Stomach smooth muscle (tissue), 2 donors: ENCODE measurements at regions not wholly inside any gene's neighbourhood (a gene's known extent, or its start where the extent isn't known, plus 50 kb on each side); places are given as distances from the start of the nearest gene placed in this dataset.

Experiments
- H3K27ac ChIP-seq: one replicate; pipeline ENCODE4 v1.7.0; 2013; ENCODE audit warnings: mild to moderate bottlenecking, low read length, inconsistent platforms
- H3K27me3 ChIP-seq, 2 donors: one replicate each; pipeline ENCODE4 v1.7.0; 2013; ENCODE audit warnings: low read length in 2 of 2; ENCODE audit not compliant: insufficient read depth in 2 of 2, control insufficient read depth in 1 of 2
- H3K36me3 ChIP-seq, 2 donors: one replicate each; pipeline ENCODE4 v1.7.0; 2013; ENCODE audit warnings: low read length in 2 of 2; ENCODE audit not compliant: control insufficient read depth in 2 of 2, insufficient read depth in 2 of 2
- H3K4me1 ChIP-seq: one replicate; pipeline ENCODE4 v1.7.0; 2013; ENCODE audit warnings: low read length; ENCODE audit not compliant: control insufficient read depth, insufficient read depth
- H3K4me3 ChIP-seq, 2 donors: one replicate each; pipeline ENCODE4 v1.7.0; 2013; ENCODE audit warnings: low read length in 2 of 2
- H3K9ac ChIP-seq, 2 donors: one replicate each; pipeline ENCODE4 v1.7.0; 2013; ENCODE audit warnings: low read length in 2 of 2, mild to moderate bottlenecking in 1 of 2
- H3K9me3 ChIP-seq, 2 donors: one replicate each; pipeline ENCODE4 v1.7.0; 2013; ENCODE audit warnings: low read length in 2 of 2; ENCODE audit not compliant: control insufficient read depth in 2 of 2
- donor health status: healthy.
- donor health status: Pancreatic carcinoma.

DNA sequence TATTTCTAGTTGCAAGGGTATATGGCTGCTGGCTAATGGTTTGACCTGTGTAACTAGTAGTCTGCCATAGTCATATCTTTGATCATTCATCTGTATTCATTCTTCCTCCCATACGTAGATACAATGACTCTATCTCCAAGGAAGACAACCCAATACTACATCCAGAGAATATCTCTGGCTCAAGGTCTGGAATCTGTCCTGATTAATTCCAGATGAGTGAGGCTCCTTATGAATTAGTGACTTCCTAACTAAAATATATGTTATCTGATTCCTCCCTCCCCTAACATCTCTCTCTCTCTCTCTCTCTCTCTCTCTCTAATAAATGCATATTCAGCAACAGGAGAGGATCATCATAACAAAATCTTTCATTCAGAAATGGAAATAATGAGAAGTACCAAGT is 641.5 kb downstream of the FAT4 start:
- H3K36me3 ChIP-seq = no peaks in the 10 kb centered on the region
- no peaks in the 10 kb centered on the region for H3K27me3 ChIP-seq
- no peak overlapping the region for H3K27ac ChIP-seq
- no peak overlapping the region for H3K4me3 ChIP-seq
- no peak overlapping the region for H3K9ac ChIP-seq
- H3K4me1 ChIP-seq = no peaks in the 10 kb centered on the region
- no peaks in the 10 kb centered on the region for H3K9me3 ChIP-seq

DNA sequence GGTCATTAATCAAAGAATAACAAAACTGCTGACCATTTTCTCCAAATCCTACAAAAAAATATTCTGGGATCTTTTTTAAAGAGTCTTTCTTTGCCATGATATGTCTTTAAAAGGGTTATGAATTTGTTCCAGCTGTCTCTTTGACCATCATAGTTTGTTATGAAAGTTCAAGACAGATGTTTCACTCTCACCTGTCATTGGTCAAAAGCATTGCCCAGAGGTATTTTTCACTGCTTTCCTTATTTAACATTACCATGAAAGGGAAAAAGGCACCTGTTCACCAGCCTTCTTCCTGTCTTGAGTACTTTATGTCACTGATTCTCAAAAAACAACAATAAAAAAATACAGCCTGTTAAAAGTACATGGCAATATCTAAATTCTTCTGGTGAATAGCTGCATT is 643.8 kb downstream of the FAT4 start:
- no peaks in the 10 kb centered on the region for H3K4me1 ChIP-seq
- no peak overlapping the region for H3K9ac ChIP-seq
- H3K9me3 ChIP-seq = no peaks in the 10 kb centered on the region
- no peaks in the 10 kb centered on the region for H3K36me3 ChIP-seq
- no peak overlapping the region for H3K4me3 ChIP-seq
- H3K27ac ChIP-seq = no peak overlapping the region
- H3K27me3 ChIP-seq = no peaks in the 10 kb centered on the region

- Histone ChIP-seq H3K27me3 (no peaks in the 10 kb centered on the region), H3K9me3 (no peaks in the 10 kb centered on the region), H3K4me3 (no peak overlapping the region), H3K27ac (no peak overlapping the region), H3K4me1 (no peaks in the 10 kb centered on the region), H3K9ac (no peak overlapping the region), H3K36me3 (no peaks in the 10 kb centered on the region)
Measured at GRCh38 chr4:125961626-125962025, 646.9 kb downstream of the FAT4 start.

GRCh38 chr4:125975861-125976397 is 661.2 kb downstream of the FAT4 start:
- H3K27me3 ChIP-seq = no peaks in the 10 kb centered on the region
- H3K4me1 ChIP-seq = no peaks in the 10 kb centered on the region
- no peak overlapping the region for H3K4me3 ChIP-seq
- no peak overlapping the region for H3K9ac ChIP-seq
- H3K36me3 ChIP-seq = no peaks in the 10 kb centered on the region
- H3K9me3 ChIP-seq = no peaks in the 10 kb centered on the region
- H3K27ac ChIP-seq = no peak overlapping the region

GRCh38 chr4:125979950-125980349 is 665.2 kb downstream of the FAT4 start:
- Histone ChIP-seq H3K36me3 (no peaks in the 10 kb centered on the region), H3K9me3 (no peaks in the 10 kb centered on the region), H3K27me3 (no peaks in the 10 kb centered on the region), H3K4me1 (no peaks in the 10 kb centered on the region), H3K4me3 (no peak overlapping the region), H3K27ac (no peak overlapping the region), H3K9ac (no peak overlapping the region)

- Histone ChIP-seq H3K27me3 (no peaks in the 10 kb centered on the region), H3K36me3 (no peaks in the 10 kb centered on the region), H3K9ac (no peak overlapping the region)
Measured at GRCh38 chr4:125983168-125983567, 668.4 kb downstream of the FAT4 start.

DNA sequence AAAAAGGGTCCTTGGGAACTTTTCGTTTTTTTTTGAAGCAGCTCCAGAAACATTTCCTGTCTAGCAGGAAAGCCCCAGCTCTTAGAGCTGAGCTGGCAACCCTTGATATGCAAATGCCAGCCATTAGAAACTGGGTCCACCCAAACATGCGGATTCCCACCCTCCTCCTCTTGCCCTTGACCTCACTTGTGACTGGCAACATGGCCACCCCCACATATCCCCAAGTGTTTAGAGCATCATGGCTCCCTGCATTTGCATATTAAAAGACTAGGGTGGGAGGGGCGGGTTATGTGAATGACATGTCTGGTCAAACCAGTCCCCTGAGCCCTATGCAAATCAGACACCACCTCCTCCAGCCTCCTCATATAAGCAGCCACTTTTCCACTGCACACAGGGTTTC is 671.1 kb downstream of the FAT4 start:
- no peak overlapping the region for H3K9ac ChIP-seq
- H3K27ac ChIP-seq = no peak overlapping the region
- H3K4me3 ChIP-seq = no peak overlapping the region
- H3K36me3 ChIP-seq = no peaks in the 10 kb centered on the region
- H3K27me3 ChIP-seq = no peaks in the 10 kb centered on the region
- no peaks in the 10 kb centered on the region for H3K4me1 ChIP-seq
- H3K9me3 ChIP-seq = no peaks in the 10 kb centered on the region

More at GRCh38 chr4:125983168-125983567, 668.4 kb downstream of the FAT4 start:
- no peak overlapping the region for H3K27ac ChIP-seq
- no peaks in the 10 kb centered on the region for H3K9me3 ChIP-seq
- no peak overlapping the region for H3K4me3 ChIP-seq
- no peaks in the 10 kb centered on the region for H3K4me1 ChIP-seq

DNA sequence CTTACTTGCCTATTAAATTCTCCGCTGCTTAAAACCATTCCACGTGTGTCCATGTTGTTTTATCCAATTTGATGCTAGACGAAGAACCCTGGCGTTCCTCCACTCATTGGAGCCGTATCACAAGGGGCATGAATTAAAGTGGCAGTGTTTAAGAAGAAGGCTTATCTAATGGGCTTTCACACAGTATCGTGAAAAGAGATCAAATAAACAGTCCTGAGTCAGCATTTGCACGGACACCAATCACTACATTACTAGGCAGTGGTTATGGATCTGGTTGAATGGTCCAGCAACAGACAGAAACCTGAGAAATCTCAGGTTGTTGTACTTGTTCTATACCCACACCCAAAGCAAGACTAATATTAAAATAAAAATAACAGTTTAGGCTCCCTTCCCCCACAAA is 671.6 kb downstream of the FAT4 start:
- Histone ChIP-seq H3K9ac (no peak overlapping the region), H3K27me3 (no peaks in the 10 kb centered on the region), H3K4me3 (no peak overlapping the region), H3K4me1 (no peaks in the 10 kb centered on the region), H3K27ac (no peak overlapping the region), H3K9me3 (no peaks in the 10 kb centered on the region), H3K36me3 (no peaks in the 10 kb centered on the region)

- Histone ChIP-seq H3K4me1 (no peaks in the 10 kb centered on the region), H3K9ac (no peak overlapping the region), H3K27ac (no peak overlapping the region), H3K36me3 (no peaks in the 10 kb centered on the region), H3K9me3 (no peaks in the 10 kb centered on the region), H3K27me3 (no peaks in the 10 kb centered on the region), H3K4me3 (no peak overlapping the region)
Measured at GRCh38 chr4:125988464-125988863, 673.7 kb downstream of the FAT4 start.

DNA sequence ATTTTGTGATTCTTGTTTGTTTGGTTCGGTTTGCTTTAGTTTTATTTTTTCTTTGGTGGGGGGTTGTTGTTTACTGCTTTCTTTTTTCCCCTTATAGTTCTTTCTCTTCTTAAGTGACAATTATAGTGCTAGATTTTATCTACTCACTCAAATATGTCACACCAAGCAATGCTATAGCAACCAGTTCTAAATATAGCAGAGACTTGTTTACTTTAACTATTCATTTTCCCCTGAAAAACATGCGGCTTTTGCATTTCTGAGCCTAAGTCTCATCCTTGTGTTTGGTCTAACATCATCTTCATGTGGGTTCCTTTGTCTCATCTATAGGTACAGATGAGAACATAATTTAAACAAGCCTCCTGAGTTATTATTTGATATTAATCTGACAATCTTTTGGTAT is 676.6 kb downstream of the FAT4 start:
- no peak overlapping the region for H3K9ac ChIP-seq
- no peak overlapping the region for H3K27ac ChIP-seq
- H3K4me1 ChIP-seq = peaks cover 3% of the 10 kb centered on the region
- H3K4me3 ChIP-seq = no peak overlapping the region
- H3K27me3 ChIP-seq = no peaks in the 10 kb centered on the region
- no peaks in the 10 kb centered on the region for H3K36me3 ChIP-seq
- H3K9me3 ChIP-seq = no peaks in the 10 kb centered on the region

- H3K9me3 ChIP-seq = no peaks in the 10 kb centered on the region
- H3K4me1 ChIP-seq = peaks cover 3% of the 10 kb centered on the region
- H3K9ac ChIP-seq = no peak overlapping the region
- no peak overlapping the region for H3K4me3 ChIP-seq
- H3K36me3 ChIP-seq = no peaks in the 10 kb centered on the region
- no peaks in the 10 kb centered on the region for H3K27me3 ChIP-seq
- no peak overlapping the region for H3K27ac ChIP-seq
Measured at GRCh38 chr4:125992891-125993290, 678.1 kb downstream of the FAT4 start.
